K562 (cell line): ENCODE measurements at regions not wholly inside any gene's neighbourhood (a gene's known extent, or its start where the extent isn't known, plus 50 kb on each side); places are given as distances from the start of the nearest gene placed in this dataset.

ENCODE experiments used
- ATAC-seq: fragments of 200-7000 bp; cut with Tn5 transposase; 3 replicates; pipeline ENCODE4 v1.9.1; 2020; ENCODE audit warnings: moderate library complexity
- BruUV-seq: library from RNA; stranded (reverse); fragments of 400-500 nt; replicated peaks from 2 replicates; lab custom pipeline; 2021; lab: Mats Ljungman, UMichigan
- CTCF ChIA-PET: fragments of 300-600 bp; formaldehyde crosslinking; extraction: SDS; loops from one replicate; lab custom pipeline; 2021; ENCODE audit warnings: low intra/inter-chr PET ratio; lab: Yijun Ruan, JAX
- POLR2A ChIA-PET: fragments of 300-600, 350-650 bp; sonication (Branson Sonifier 250); formaldehyde crosslinking; extraction: SDS; loops from one replicate; lab custom pipeline; 2021; ENCODE audit warnings: antibody characterized with exemption, inconsistent platforms; lab: Yijun Ruan, JAX
- DNase-seq, 4 experiments: peaks; one replicate each; pipeline versions ENCODE4 v3.0.0 to v3.0.0-alpha.2; 2011 to 2018; ENCODE audit warnings: low spot score in 3 of 4, mixed read lengths in 3 of 4; ENCODE audit errors: extremely low read depth in 1 of 4
- FAIRE-seq: peaks from 2 replicates; lab custom pipeline; 2011; peaks lifted over from hg19 to GRCh38; lab: Jason Lieb, UNC
- H2AFZ ChIP-seq: 2 replicates; pipeline ENCODE4 v1.6.0; 2011; ENCODE audit warnings: low read depth, low read length, control low read depth, inconsistent platforms
- H3K27ac ChIP-seq: fragments of 200-600 bp; 3 replicates; pipeline ENCODE4 v1.8.0; 2011; ENCODE audit warnings: low read depth, mild to moderate bottlenecking, control low read depth, inconsistent platforms, low read length, moderate library complexity, mixed read lengths; ENCODE audit errors: extremely low read depth
- H3K27me3 ChIP-seq, 2 experiments: fragments of 300-600 bp in 1 of 2; 2 replicates in 1 of 2; 3 replicates in 1 of 2; pipeline versions ENCODE4 v1.6.0 to v1.8.0; 2011; ENCODE audit warnings: inconsistent platforms in 2 of 2, low read length in 2 of 2, mild to moderate bottlenecking in 1 of 2, mixed read lengths in 1 of 2, moderate library complexity in 1 of 2; ENCODE audit not compliant: control insufficient read depth in 2 of 2, insufficient read depth in 2 of 2
- H3K36me3 ChIP-seq: fragments of 300-600 bp; 3 replicates; pipeline ENCODE4 v1.8.0; 2011; ENCODE audit warnings: mild to moderate bottlenecking, low read length, inconsistent platforms; ENCODE audit not compliant: control insufficient read depth, insufficient read depth
- H3K4me1 ChIP-seq, 2 experiments: fragments of 200-600 bp in 1 of 2; replicated peaks in 1 of 2; 2 replicates in 1 of 2; 3 replicates in 1 of 2; pipeline versions ENCODE4 v1.5.1 to v1.8.0; 2011; ENCODE audit warnings: inconsistent platforms in 2 of 2, low read length in 2 of 2, mild to moderate bottlenecking in 1 of 2, mixed read lengths in 1 of 2, moderate library complexity in 1 of 2; ENCODE audit not compliant: control insufficient read depth in 2 of 2, insufficient read depth in 2 of 2
- H3K4me2 ChIP-seq: 2 replicates; pipeline ENCODE4 v1.6.1; 2011; ENCODE audit warnings: low read length, control low read depth, inconsistent platforms, mixed read lengths; ENCODE audit not compliant: insufficient read depth
- H3K4me3 ChIP-seq: fragments of 200-600 bp; sonication (generic), shearing (Covaris generic); 2 replicates; pipeline ENCODE4 v1.5.1; 2016; ENCODE audit warnings: control low read depth, inconsistent platforms
- H3K79me2 ChIP-seq: fragments of 200-600 bp; 3 replicates; pipeline ENCODE4 v1.8.0; 2011; ENCODE audit warnings: low read length, inconsistent platforms; ENCODE audit not compliant: control insufficient read depth, insufficient read depth
- H3K9ac ChIP-seq, 2 experiments: 2 replicates each; pipeline versions ENCODE4 v1.6.0 to v1.6.1; 2011; ENCODE audit warnings: low read depth in 2 of 2, low read length in 2 of 2, control low read depth in 1 of 2, inconsistent platforms in 1 of 2, mild to moderate bottlenecking in 1 of 2, mixed read lengths in 1 of 2; ENCODE audit not compliant: insufficient read depth in 1 of 2
- H3K9me1 ChIP-seq: one replicate; pipeline ENCODE4 v1.6.0; 2011; ENCODE audit warnings: inconsistent platforms, mild to moderate bottlenecking, low read length, moderate library complexity; ENCODE audit not compliant: control insufficient read depth, insufficient read depth
- H3K9me3 ChIP-seq: replicated peaks from 2 replicates; pipeline ENCODE4 v1.5.1; 2011; ENCODE audit warnings: low read depth, low read length, inconsistent platforms; ENCODE audit not compliant: control insufficient read depth, insufficient read depth
- H4K20me1 ChIP-seq: replicated peaks from 2 replicates; pipeline ENCODE4 v1.6.1; 2011; ENCODE audit warnings: low read length, inconsistent platforms, mixed read lengths; ENCODE audit not compliant: control insufficient read depth, insufficient read depth
- C11orf30 ChIP-seq: fragments of 450-650 bp; IDR thresholded peaks from 2 replicates; pipeline ENCODE4 v1.6.1; 2016; ENCODE audit warnings: low read depth, mild to moderate bottlenecking
- CBFA2T3 ChIP-seq: fragments of 450-650 bp; IDR thresholded peaks from 2 replicates; pipeline ENCODE4 v1.6.1; 2017
- JUND ChIP-seq, 2 experiments: IDR thresholded peaks; 2 replicates in 1 of 2; 3 replicates in 1 of 2; pipeline ENCODE4 v1.6.1; 2011; ENCODE audit warnings: borderline replicate concordance in 2 of 2, low read depth in 2 of 2, low read length in 2 of 2, improper control_type of control experiment in 1 of 2, missing biosample characterization in 1 of 2, missing genetic modification characterization in 1 of 2, missing genetic modification reagents in 1 of 2
- SPI1 ChIP-seq: IDR thresholded peaks from 2 replicates; pipeline ENCODE4 v1.6.1; 2011; ENCODE audit warnings: low read depth, low read length, control low read depth, borderline replicate concordance
- WGBS: fragments of 100-300 bp; shearing (Covaris generic); methylation state at CpG from one replicate; pipeline ENCODE4 v1.1.6; 2016; ENCODE audit warnings: low coverage, mixed read lengths; ENCODE audit not compliant: insufficient coverage; ENCODE audit errors: missing lambda C conversion rate; 5-methylcytosine and 5-hydroxymethylcytosine counted together
- in situ Hi-C: fragments of 300-500 bp; cut with MboI; formaldehyde crosslinking; loops from 4 replicates; pipeline ENCODE4 v1.15.0; 2018; ENCODE audit warnings: inconsistent platforms, mixed read lengths
- intact Hi-C: fragments of 100-400 bp; cut with micrococcal nuclease; formaldehyde crosslinking; loops from 2 replicates; pipeline ENCODE4 v1.14.2; 2022

GRCh38 chr1:67601539-67601938 is 83.5 kb upstream of the GADD45A start:
- ChIA-PET POLR2A (interaction anchor here (0.9 kb wide), 1 partner anchor 10 kb away, joined by 3 read pairs; no protein-coding TSS in a partner anchor), CTCF (no interaction called here)
- H3K9ac ChIP-seq, result no peak overlapping the region; a peak in 1 of 4 replicates
- DNase-seq (peak in 1 of 4 experiments; percentile 16), ATAC-seq (peak; percentile 26; the same call in 1 of the 3 replicates), FAIRE-seq (no peak)
- TF ChIP-seq CBFA2T3 (peak; percentile 45; the same call in 1 of the 2 replicates), JUND (IDR thresholded peaks at IDR 0.05; ENCODE audit: borderline replicate concordance, low read depth, low read length) (no peak), JUND (tag; IDR thresholded peaks at IDR 0.05; ENCODE audit: borderline replicate concordance, low read depth, low read length) (no peak)
- H3K79me2 ChIP-seq, result no peaks in the 10 kb centered on the region
- no peak overlapping the region for H3K27ac ChIP-seq
- peaks cover 5 to 6% of the 10 kb centered on the region in 2 experiments; a peak in 3 of 5 replicates for H3K4me1 ChIP-seq
- no peak overlapping the region for H3K4me2 ChIP-seq
- H4K20me1 ChIP-seq, result no peaks in the 10 kb centered on the region
- BruUV-seq, result no TSS peak
- intact Hi-C loops (no loop called here), in situ Hi-C loops (no loop called here)
- H3K9me3 ChIP-seq, result no peaks in the 10 kb centered on the region
- 48% methylated on average over 3 of the region's 3 CpGs for WGBS
- H3K27me3 ChIP-seq, result no peaks in the 10 kb centered on the region
- no peaks in the 10 kb centered on the region for H3K36me3 ChIP-seq
- H3K4me3 ChIP-seq, result no peak overlapping the region
- H3K9me1 ChIP-seq, result no peaks in the 10 kb centered on the region
- H2AFZ ChIP-seq, result peak overlapping the region; percentile 43; the same call in 1 of the 2 replicates

DNA sequence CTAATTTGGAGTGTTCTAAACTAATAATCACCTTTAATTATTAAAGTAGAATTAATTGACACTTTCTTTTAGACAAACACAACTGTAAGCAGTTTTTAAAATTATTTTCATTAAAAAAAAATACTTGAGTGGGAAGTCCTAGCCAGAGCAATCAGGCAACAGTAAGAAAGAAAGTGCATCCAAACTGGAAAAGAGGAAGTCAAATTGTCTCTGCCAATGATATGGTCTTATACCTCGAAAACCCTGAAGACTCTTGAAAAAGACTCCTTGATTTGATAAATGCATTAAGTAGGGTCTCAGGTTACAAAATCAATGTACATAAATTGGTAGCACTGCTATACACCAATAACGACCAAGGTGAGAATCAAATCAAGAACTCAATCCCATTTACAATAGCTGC is 83.0 kb upstream of the GADD45A start:
- WGBS, result 11% methylated on average over 2 of the region's 2 CpGs
- Histone ChIP-seq H3K27me3 (no peaks in the 10 kb centered on the region), H2AFZ (no peak overlapping the region; the same call in 1 of the 2 replicates), H3K4me3 (no peak overlapping the region), H3K4me2 (no peak overlapping the region), H3K4me1 (peaks cover 5 to 6% of the 10 kb centered on the region in 2 experiments; a peak in 3 of 5 replicates), H4K20me1 (no peaks in the 10 kb centered on the region), H3K9ac (no peak overlapping the region), H3K9me3 (no peaks in the 10 kb centered on the region), H3K36me3 (no peaks in the 10 kb centered on the region), H3K79me2 (no peaks in the 10 kb centered on the region), H3K27ac (no peak overlapping the region), H3K9me1 (no peaks in the 10 kb centered on the region)
- in situ Hi-C loops, result no loop called here
- no TSS peak for BruUV-seq
- no peak for ATAC-seq
- DNase-seq, result no peak
- no peak for FAIRE-seq
- intact Hi-C loops, result no loop called here
- POLR2A ChIA-PET, result no interaction called here
- CTCF ChIA-PET, result no interaction called here
- TF ChIP-seq C11orf30 (no peak), SPI1 (peak; percentile 96)
